PFSK-1 (cell line): ENCODE measurements at regions not wholly inside any gene's neighbourhood (a gene's known extent, or its start where the extent isn't known, plus 50 kb on each side); places are given as distances from the start of the nearest gene placed in this dataset.

ENCODE experiments used
- FOXP2 ChIP-seq: optimal IDR thresholded peaks from 2 replicates; pipeline ENCODE3; 2011; ENCODE audit warnings: borderline replicate concordance, control low read depth, inconsistent platforms; ENCODE audit not compliant: insufficient read depth; ENCODE audit errors: extremely low read length, extremely low read depth
- POLR2AphosphoS5 ChIP-seq: IDR thresholded peaks from 2 replicates; pipeline ENCODE4 v1.6.1; 2012; ENCODE audit warnings: low read depth, mild to moderate bottlenecking, control low read depth, low read length, moderate library complexity
- SIN3A ChIP-seq: IDR thresholded peaks from 2 replicates; pipeline ENCODE4 v1.6.1; 2012; ENCODE audit warnings: mild to moderate bottlenecking, low read length, moderate library complexity, borderline replicate concordance; ENCODE audit not compliant: insufficient read depth
- TAF1 ChIP-seq: IDR thresholded peaks from 2 replicates; pipeline ENCODE4 v1.6.1; 2012; ENCODE audit warnings: low read length, control low read depth, borderline replicate concordance; ENCODE audit not compliant: insufficient read depth

GRCh38 chr15:92803536-92803851, 96.6 kb upstream of the CHD2 start:
- no peak for TF ChIP-seq TAF1
- no peak for TF ChIP-seq SIN3A
- TF ChIP-seq FOXP2 = no peak
- no peak for TF ChIP-seq POLR2AphosphoS5
